Effector CD8-positive, alpha-beta T cell (primary cell): ENCODE measurements at regions not wholly inside any gene's neighbourhood (a gene's known extent, or its start where the extent isn't known, plus 50 kb on each side); places are given as distances from the start of the nearest gene placed in this dataset.
"Not testable (repeated sequence)": the region's sequence is repeated elsewhere in the genome, so short reads cannot be mapped to it uniquely, and the experiment has no call there.

Source experiments
- DNase-seq: peaks from one replicate; lab custom pipeline; 2025; lab: John Stamatoyannopoulos, UW

DNA sequence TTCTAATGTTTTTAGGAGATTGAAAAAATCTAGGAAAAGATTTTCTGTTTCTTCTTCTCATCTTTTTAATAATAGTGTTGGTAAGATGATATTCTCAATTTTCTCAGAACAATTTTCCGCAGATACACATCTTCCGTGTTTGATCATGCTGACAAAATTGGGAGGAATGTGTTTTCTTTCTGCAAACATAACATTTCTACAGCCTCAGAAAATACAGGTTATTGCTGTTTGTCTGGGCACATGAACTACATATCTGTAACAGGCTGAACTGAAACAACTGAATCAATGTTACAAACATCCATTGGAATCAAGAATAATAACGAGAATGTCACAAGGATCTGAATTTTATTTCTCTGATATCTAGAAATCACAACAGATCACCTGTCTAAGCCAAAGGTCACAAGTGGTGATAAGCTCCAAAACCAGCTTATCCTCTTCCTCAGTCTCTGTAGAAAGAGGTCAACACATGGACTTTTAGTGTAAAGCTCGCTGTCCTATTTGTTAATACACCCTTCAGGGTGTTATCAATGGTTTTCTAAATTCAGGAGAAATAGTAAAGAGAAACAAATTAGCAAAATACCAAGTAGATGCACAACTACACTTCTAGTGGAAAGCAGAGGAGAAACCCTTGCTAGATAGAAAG lies 197.3 kb upstream of the MARCKS start:
- DNase-seq: no peak

DNA sequence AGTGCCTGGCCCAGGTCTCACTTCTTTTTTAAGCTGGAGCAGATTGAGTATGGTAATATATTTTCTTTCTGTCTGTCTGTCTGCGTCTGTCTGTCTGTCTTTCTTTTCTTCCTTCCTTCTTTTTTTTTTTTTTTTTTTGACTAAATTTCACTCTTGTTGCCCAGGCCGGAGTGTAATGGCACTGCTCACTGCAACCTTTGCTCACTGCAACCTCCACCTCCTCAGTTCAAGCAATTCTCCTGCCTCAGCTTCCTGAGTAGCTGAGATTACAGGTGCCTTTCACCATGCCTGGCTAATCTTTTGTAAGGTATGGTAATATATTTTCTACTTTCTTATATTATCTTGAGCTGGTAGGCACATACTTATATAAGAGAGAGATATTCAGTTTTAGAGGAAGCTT lies 196.3 kb upstream of the MARCKS start:
- no peak for DNase-seq

DNA sequence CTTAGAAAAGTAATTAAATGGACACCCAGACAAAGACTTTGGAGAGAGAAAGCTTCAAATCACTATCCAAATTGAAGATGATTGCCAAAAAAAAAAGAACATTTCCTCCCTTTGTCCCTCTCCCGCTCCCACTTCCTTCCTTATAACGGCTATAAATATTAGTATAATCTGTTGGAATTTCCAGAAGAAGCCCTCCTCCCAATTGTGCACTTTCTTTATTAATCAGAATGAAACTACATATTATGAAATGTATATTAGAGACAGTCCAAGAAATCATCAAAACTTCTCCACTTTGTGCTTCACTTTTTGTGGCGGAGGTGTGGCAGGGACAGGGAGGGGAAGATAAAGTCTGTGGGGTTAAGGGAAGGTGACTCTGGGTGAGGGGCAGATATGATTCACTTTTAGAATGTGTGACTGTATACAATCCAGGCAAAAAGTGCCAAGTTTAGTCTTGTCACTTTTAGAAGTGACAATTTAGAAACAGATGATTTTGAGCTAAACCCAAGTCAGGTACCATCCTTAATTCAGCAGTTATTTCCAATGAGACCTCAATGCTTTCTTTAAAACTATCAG lies 195.0 kb upstream of the MARCKS start:
- DNase-seq: no peak

DNA sequence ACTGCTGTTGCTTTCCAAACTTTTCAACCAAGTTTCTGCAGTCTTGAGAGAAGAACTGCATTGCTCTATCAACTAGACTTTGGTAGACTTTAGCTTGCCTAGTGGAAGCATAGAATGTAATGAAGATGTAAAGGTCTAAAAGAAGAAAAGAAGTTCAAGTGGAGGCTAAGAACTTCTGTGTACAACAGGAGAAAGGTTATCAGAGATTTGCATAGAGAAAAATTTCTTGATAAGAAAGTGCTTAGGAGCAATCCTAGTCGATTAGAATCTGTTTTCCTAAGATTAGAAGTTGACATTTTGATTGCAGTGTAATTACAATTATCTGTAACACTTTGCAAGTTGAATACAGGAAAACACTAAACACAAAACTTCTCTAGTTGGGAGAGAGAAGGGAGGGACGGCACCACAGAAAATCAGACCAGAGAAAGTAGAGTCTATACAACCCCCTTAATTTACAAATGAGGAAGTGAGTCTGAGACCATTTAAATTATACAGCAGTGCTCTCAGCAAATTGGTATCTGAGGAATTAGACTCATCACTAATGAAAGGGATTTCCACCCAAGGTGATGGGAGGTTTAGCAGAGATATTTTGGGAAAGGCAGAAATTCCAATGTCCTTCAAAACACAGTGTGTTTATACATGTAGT lies 194.3 kb upstream of the MARCKS start:
- DNase-seq: no peak

DNA sequence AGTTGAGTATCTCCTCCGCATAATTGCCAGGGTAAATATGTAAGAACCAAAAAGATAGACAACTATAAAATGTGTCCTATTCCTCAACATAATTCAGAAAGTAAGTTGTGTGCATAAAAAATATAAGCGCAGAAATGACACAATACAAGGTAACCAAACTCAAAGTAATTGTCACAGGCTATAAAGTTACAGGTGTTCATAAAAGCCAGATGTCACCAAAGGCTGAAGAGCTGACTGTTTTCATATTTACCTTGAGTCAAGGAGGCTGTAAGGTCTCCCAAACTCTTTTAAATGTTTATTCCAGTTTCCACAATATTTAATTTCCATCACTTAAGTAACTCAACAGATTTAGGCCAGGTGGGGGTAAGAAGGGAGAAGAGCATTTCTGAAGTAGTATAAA lies 192.2 kb upstream of the MARCKS start:
- no peak for DNase-seq

DNA sequence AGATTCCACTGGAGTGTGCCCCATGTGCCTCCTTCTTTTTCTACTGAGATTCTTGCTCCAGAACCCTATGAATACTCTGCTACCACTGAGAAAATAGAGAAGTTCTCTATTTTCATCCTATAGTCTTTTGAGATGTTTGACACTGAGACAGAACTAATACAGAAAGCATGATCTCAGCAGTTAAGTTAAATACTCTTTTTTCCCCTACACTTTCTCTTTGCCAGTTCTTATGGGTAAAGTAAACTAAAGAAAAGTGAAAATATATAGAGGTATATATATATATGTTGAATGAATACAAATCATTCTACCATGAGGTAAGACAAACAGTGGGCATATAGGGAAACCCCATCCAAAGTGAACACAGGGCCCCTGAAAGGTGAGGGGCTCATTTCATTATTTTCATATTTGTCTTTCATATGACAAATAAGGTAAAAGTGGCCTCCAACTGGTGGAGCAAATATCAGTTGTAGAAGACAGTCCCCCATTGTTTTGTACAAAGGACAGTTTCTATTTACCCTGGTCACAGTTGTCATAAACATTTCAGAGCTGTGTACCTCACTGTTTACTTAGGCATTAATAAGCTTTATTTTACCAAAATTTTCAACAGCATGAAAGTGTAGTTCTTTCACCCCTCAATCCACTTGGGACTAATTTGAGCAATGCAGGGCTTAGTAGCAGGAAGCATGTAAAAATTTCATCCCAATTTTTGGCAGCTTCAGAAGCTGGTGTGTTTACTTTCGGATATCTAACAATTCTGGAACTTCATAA lies 188.3 kb upstream of the MARCKS start:
- no peak for DNase-seq

DNA sequence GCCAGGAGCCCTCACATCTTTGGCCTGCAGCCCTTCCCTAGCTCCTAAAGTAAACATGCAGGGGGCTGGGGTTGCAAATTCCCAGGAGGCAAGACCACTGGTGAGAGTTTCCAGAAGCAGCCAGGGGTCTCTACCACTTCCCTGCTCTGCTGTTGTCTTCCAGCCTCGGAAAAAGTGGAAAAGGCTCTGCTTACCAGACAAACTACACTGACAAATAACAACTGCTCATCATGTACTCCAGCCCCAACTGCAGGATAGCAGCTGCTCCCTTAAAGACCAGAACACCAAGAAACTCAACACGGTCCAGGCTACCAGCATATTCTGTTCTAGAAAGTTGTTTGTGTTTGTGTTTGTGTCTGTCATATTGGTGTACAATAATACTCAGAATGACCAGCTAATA lies 187.5 kb upstream of the MARCKS start:
- no peak for DNase-seq

DNA sequence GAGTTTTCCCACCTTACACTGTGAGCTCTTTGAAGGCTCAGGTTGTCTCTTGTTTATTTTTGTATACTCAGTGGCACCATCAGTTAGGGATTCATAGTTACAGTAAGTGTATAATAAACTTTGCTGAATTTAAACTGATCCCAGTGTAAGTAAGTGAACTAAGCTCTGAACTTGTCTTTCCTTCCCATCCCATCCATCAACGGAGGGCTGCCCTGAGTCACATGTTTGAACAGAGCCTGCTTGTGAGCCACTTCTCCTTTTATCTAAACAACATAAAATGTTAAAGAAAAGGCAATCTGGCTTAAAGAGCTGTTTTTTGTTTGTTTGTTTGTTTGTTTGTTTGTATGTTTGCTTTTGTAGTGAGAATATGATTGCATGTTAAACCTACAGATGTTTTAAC lies 185.7 kb upstream of the MARCKS start:
- DNase-seq: no peak

DNA sequence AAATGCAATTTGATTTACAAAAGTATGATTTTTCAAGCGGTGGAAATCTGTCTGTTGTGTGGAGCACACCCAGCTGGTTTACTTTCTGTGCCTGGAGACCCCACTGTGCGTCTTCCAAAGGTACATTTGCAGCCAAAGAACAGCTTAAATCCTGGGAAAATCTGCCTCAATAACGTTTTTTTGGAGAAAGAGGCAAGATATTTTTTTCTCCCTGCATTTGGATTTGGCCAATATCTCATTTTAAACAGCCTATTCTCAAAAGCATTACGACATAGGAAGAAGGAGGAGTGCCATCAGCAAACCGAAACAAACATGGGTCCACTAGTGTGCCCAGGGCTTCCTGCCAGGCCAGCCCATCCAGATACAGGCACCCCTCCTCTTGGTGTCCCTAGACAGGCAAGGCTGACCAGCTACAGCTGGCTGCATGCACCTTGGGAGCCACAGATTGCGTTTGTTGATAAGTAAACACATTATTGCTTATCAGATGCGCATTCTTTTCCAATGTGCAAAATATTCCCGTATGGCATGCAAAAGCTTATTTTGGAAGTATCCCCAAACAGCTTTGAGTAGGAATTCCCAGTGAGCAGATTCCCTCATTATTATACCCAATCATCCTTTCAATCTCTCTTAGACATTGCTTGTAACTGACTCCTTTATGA lies 184.5 kb upstream of the MARCKS start:
- DNase-seq: no peak

DNA sequence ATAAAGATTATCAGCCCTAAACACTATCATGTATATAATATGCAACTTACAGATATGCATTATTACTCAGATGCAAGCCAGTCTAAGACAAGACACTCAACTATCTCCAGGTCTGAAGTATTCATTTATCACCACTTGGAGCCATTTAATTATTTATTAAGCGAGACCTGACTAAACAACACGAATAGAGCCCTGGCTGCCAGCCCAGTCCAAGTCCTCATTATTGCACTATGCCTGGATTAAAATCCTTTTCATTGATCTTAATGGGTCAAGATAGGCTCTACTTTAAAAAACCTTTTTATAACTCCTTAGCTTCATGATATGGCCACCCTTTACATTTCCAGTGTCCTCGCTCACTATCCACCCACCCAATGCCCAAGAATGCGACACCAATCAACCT lies 183.1 kb upstream of the MARCKS start:
- no peak for DNase-seq

DNA sequence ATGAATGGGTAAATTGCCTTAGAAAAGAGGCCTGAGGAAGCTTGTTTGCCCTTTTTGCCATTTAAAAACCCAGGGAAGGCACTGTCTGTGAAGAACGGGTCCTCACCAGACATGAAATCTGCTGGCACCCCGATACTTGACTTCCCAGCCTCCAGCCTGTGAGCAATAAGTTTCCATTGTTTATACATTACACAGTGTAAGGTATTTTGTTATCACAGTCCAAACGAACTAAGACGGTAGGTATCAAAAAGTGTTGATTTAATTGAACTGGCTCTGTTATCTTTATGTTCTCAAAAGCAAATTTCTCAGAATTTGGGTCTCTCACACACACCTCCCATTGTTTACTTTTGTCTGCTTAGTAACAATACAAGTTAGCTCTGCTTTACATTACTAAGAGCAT lies 181.1 kb upstream of the MARCKS start:
- DNase-seq: no peak

DNA sequence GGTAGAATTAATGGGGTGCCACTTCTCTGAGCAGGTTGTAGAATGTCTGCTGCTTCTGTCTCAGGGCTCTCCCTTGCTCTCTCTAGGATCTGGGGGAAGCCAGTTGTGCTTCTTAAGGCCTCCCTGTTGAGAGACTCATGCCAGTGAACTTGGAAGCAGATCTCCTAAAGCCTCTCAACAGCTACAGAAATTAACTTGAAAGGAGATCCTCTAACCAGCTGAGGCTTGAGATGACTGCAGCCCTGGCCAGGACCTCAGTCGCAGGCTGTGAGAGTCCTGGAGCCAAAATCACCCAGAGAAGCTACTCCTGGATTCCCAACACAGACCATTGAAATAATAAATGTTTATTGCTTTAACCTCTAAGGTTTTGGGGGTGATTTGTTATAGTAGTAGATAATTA lies 180.2 kb upstream of the MARCKS start:
- DNase-seq: no peak

DNA sequence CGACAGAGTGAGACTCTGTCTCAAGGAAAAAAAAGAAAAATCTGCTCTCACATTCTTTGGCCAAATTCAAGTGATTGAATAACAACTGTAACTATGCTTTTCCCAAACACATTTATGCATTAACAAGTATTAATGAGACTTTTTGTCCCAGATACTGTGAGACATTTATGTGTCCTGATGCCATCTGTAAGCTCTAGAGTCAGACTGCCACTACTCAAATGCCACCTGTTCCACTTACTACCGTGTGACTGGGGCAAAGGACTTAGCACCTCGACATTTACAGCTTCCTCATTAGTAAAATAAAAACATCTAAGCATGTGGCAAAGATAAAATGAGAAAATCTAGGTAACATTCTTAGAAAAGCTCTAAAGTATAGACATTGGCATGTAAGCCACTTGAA lies 178.1 kb upstream of the MARCKS start:
- no peak for DNase-seq

DNA sequence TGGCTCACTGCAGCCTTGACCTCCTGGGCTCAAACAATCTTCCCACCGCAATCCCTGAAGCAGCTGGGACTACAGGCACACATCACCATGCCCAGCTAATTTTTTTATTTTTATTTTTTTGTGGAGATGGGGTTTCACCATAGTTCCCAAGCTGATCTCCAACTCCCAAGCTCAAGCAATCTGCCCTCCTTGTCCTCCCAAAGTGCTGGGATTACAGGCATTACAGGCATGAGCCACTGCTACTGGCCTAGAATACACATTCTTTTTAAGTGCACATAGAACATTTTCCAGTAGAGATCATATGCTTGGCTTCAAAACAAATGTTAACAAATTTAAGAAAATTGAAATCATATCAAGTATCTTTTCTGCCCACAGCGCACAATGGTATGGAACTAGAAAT lies 176.8 kb upstream of the MARCKS start:
- DNase-seq: no peak

DNA sequence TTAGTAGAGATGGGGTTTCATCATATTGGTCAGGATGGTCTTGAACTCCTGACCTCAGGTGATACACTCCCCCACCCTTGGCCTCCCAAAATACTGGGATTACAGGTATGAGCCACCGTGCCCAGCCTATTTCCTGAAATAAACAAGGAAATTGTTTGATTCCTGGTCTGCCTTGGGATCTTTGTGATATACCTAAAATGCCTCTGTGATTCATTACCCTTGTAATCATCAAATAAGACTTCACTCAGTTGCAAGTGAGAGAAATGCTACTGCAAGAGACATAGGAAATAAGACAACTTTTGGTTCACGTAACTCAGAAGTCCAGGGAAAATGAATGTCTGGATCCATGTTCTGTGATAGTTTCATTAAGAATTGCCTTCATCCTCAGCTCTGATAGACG lies 173.2 kb upstream of the MARCKS start:
- DNase-seq: no peak

DNA sequence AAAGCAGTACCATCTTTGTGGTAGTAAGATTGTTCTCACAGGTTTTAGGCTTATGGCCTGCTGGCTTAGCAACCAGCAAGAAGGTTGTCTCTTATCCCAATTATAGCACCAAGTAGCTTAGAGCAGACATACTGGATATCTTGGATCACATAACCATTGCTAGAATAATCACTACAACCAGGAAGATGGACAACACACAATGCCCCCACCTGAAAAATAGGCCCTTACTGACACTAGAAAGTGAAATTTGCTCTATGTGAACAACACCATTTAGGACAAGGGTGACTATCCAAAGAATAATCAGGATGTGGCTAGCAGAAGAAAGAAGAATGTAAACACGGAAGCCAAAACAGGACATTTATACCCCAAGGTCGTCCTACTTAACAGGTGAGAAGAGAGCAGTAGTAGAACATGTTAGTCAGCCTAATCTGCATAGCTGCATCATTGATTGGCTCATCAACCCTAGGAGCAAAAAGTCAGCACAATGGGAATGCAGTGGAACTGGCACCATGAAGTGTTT lies 172.7 kb upstream of the MARCKS start:
- DNase-seq: no peak

DNA sequence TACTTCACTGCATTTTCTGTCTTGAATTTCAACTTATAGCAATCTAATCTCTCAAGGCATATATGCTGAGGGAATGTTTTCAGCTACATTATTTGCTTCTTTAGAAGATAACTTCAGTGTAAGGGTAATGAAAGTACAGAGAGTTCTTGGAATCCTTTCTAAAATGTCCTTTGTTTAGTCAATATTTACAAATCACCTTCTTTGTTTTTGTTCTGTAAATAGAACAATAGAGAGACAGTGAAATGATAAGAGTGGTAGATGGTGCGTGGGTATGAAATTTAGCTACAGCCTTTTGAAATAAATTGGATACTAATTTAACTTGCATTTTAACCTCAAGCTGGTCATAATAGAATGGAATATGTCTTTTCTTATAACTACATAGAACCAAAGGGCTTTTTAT lies 171.1 kb upstream of the MARCKS start:
- DNase-seq: no peak

DNA sequence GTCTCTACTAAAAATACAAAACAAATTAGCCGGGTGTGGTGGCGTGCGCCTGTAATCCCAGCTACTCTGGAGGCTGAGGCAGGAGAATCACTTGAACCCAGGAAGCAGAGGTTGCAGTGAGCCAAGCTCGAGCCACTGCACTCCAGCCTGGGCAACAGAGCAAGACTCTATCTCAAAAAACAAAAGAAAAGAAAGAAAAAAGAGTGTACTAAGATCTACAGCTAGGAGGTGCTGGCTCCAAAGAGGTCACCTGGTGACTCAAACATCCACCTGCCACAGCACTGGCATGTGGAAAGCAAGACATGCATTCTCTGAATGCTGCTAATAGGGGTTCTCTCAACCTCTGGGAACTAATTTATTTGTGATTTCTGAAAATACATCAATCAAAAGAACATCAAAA lies 167.5 kb upstream of the MARCKS start:
- DNase-seq: not testable (repeated sequence)

DNA sequence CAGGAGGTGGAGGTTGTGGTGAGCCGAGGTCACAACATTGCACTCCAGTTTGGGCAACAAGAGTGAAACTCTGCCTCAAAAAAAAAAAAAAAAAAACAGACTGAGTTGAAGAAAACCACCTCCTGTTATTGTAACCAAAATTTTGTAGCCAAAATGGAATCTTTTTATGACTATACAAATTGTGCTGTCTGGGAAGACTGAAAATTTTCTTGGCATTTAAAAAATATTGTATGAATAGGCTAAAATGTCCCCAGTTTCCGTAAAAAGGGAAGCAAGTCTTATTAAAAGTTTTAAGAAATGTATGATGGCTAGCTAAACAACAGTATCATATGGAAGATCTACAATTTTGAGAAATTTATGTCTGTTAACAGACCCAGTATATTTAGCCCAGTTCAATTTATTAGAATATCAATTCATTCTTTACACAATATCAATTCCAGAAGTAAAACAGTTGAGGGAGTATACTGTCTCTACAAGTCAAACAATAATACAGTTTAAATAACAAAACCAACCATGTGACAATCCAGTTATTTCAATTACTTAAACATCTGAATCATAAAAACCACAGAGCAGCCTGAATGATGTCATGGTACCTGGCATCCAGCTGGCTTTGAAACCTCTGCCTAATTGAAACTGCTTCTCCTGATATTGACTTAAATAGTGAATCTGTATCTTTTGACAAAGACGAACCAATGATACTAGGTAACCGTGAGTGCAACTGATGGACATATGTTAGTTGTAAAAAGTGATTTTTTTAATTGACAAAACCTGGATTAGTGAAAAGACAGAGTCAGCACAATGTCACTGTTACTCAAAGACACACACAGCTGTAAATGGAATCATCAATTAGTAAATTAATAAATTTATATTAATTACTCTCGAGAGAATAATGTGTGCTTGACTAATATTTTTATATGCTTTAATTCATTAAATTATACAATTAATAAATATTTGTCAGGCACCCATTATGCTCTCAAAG lies 166.6 kb upstream of the MARCKS start:
- DNase-seq: no peak

DNA sequence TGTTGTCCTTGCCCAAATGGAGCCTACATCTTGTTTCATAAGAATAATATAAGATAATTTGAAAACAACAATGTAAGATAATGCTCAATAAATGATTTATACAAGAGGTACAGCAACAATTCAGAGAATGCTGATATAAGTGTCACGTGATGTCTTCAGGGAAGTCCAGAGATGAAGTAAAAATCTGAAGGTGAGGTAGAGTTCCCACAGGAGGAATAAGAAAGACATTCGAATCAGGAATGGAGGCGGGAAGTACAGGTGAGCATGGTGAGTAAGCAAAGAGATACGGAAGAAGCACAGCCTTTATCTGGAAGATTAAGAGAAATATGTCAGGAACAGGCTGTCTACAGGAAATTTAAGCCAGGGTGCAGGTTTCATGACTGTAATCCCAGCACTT lies 165.9 kb upstream of the MARCKS start:
- no peak for DNase-seq

DNA sequence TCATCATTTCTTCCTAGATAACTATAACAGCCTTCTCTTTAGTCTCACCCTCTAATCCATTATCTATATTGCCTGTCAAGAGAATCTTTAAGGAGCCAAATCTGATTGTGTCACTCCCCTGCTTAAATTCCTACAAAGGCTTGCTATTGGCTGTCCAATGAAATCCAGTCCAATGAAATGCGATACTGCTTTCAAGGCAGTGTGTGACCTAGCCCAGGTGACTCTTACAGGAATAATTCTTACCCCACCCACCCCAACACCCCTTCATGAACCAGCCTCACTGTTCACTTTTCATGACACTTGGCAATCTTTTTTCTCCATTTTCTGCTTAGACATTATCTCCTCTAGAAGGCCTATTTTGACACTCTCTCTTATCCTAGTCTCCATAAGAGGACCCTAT lies 163.3 kb upstream of the MARCKS start:
- no peak for DNase-seq
